AG09309 (cell line): ENCODE measurements at regions not wholly inside any gene's neighbourhood (a gene's known extent, or its start where the extent isn't known, plus 50 kb on each side); places are given as distances from the start of the nearest gene placed in this dataset.
"Not testable (repeated sequence)": the region's sequence is repeated elsewhere in the genome, so short reads cannot be mapped to it uniquely, and the experiment has no call there.

Experiments
- DNase-seq: peaks from one replicate; pipeline ENCODE4 v3.0.0-alpha.2; 2010; ENCODE audit warnings: low read depth
- H3K4me3 ChIP-seq: 2 replicates; pipeline ENCODE4 v1.5.1; 2011; ENCODE audit warnings: mild to moderate bottlenecking, low read depth, low read length, moderate library complexity; ENCODE audit not compliant: control insufficient read depth
- TF ChIP-seq, protein P1 (sequence below): IDR thresholded peaks from 2 replicates; pipeline ENCODE4 v1.5.1; 2011; ENCODE audit warnings: mild to moderate bottlenecking, low read depth, low read length, inconsistent platforms; ENCODE audit not compliant: insufficient read depth, control insufficient read depth; ENCODE audit errors: missing control alignments

DNA sequence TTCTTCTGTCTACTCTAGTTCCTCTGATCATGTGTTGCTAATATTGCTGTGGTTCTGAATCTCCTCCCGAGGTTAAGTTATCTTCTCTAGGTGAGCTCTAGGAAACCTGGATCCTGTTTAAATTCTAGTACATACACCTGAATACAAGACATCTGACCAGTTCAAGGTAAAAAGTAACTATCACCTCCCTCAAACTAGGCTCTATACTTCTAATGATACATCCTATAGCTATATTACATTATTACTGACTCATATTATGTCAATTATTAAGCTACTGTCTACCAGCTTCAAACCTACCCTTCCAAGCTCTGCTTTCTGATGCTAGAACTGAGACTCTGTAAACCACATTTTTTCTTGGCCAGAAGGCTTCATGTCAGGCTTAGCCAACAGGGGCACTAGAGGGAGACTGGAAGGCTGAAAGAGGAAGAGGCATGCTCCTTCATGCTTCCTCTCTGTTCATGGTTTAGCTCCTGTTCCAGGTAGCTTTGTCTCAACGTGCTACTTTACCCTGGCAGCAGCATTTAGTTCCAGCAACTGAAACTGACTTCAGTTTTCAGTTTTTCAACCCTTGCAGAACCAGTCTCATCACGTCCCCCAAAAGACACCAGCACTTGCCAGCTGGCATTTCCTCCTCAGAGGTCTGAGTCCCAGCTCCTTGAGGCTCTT is 148.4 kb upstream of the TOP1 start:
- TF ChIP-seq, protein P1, sequence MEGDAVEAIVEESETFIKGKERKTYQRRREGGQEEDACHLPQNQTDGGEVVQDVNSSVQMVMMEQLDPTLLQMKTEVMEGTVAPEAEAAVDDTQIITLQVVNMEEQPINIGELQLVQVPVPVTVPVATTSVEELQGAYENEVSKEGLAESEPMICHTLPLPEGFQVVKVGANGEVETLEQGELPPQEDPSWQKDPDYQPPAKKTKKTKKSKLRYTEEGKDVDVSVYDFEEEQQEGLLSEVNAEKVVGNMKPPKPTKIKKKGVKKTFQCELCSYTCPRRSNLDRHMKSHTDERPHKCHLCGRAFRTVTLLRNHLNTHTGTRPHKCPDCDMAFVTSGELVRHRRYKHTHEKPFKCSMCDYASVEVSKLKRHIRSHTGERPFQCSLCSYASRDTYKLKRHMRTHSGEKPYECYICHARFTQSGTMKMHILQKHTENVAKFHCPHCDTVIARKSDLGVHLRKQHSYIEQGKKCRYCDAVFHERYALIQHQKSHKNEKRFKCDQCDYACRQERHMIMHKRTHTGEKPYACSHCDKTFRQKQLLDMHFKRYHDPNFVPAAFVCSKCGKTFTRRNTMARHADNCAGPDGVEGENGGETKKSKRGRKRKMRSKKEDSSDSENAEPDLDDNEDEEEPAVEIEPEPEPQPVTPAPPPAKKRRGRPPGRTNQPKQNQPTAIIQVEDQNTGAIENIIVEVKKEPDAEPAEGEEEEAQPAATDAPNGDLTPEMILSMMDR, result no peak
- DNase-seq, result no peak
- H3K4me3 ChIP-seq, result no peak overlapping the region

DNA sequence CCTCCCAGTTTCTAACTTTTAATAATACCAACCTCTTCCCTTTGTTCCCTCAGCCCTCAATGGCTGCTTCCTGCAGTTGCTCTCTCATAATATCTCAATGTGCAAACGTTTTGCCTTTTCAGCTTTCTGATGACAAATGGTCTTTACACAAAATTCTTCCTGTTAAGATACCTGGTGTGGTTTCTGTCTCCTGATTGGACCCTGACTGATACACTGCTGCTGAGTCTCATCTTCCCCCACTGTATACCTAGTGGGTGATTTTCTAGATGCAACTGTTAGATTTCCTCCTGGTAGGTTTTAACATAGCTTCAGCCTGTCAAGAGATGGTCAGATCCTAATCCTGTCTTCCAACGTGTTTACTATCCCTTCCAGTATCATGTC is 147.9 kb upstream of the TOP1 start:
- TF ChIP-seq, protein P1, result no peak
- H3K4me3 ChIP-seq, result no peak overlapping the region
- DNase-seq, result no peak

DNA sequence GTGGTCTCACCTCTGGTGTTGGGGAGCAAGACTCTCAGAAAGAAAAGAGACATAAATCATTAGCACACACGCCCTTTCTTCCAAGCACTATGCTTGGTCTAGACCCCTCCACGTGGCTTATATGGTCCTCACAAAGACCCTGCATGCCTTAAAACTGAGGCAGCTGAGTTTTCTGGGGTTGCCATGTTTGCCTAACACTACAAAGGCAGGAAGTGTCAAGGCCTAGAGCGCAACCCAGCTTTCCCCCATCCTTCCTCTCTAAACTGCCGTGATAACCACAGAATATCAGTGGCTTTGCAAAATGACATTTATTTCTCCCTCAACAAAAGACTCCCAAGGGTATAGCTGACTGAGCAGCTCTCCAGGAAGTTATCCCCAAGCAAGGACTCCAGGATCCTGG is 146.5 kb upstream of the TOP1 start:
- no peak overlapping the region for H3K4me3 ChIP-seq
- TF ChIP-seq, protein P1, result no peak
- no peak for DNase-seq

DNA sequence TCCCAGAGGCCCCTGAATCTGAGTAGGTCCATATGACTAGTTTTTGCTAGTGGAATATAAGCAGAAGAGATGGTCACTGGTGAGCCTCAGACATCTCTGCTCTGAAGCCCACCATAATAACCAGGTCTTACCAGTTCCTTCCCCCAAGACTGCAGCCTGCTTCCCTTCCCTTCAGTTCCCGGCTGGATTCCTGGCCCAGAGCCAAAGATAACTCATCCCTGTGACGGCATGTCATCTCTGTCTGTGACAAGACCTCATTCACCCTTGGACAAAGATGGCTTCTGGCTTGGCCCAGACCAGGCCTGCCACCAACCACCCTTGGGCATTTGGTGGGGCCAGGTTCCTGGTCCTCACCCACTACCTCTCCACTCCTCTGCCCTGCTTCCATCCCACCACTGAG is 145.5 kb upstream of the TOP1 start:
- DNase-seq, result no peak
- no peak overlapping the region for H3K4me3 ChIP-seq
- TF ChIP-seq, protein P1, result no peak

- no peak overlapping the region for H3K4me3 ChIP-seq
- no peak for DNase-seq
- TF ChIP-seq, protein P1, result no peak
Observed at GRCh38 chr20:40887105-40887504, 141.5 kb upstream of the TOP1 start.

DNA sequence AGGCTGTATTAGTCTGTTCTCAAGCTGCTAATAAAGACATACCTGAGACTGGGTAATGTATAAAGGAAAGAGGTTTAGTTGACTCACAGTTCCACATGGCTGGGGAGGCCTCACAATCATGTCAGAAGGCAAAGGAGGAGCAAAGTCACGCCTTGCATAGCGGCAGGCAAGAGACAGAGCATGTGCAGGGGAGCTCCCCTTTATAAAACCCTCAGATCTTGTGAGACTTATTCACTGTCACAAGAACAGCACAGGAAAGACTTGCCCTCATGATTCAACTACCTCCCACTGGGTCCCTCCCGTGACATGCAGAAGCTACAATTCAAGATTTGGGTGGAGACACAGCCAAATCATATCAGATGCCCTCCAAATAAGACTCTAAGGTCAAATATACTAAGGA is 139.4 kb upstream of the TOP1 start:
- DNase-seq, H3K4me3 ChIP-seq: not testable (repeated sequence)

DNA sequence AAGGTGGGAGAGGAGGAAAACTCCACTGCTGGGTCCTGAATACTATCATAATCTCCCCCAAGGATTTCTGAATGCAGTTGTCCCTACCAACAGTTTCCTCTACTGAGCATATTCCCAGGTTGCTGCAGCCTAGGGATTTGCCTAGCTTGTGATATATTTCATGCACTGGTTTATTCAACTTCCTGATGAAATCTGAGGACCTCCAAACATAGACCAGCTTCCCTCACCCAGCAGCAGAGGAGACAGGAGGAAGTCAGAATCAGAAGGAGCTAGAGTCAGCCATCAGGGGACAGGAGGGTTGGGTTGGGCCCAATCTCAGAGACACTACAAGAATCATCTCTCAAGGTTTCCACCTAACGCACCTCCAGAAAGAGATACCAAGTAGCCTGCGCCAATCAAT is 138.4 kb upstream of the TOP1 start:
- no peak overlapping the region for H3K4me3 ChIP-seq
- no peak for DNase-seq
- TF ChIP-seq, protein P1, result no peak
